NB4 (cell line): ENCODE measurements at regions not wholly inside any gene's neighbourhood (a gene's known extent, or its start where the extent isn't known, plus 50 kb on each side); places are given as distances from the start of the nearest gene placed in this dataset.

Experiments
- POLR2A ChIP-seq: IDR thresholded peaks from 2 replicates; pipeline ENCODE4 v1.6.1; 2011; ENCODE audit warnings: mild to moderate bottlenecking; ENCODE audit not compliant: insufficient read length; ENCODE audit errors: extremely low read depth
- TF ChIP-seq, protein P1 (sequence below): IDR thresholded peaks from one replicate; pipeline ENCODE4 v1.5.1; 2012; ENCODE audit warnings: low read depth, low read length

DNA sequence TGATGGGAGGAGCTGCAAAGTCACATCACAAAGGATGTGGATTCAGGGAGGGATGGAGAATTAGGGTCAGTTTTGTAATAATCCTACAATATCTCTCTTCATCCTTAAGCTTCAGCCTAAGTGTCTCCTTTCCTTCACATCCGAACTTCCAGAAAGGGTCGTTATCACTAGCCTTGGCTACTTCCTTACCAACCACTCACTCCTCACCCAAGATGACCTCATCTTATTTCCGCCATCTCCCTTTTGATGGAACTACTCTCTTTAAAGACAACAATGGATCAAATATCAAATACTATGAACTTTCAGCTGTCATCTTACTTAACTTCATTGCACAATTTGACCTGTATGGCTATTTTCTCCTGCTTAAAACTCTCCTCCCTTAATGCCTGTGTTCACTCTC, 69.6 kb upstream of the BARHL2 start:
- TF ChIP-seq, protein P1, sequence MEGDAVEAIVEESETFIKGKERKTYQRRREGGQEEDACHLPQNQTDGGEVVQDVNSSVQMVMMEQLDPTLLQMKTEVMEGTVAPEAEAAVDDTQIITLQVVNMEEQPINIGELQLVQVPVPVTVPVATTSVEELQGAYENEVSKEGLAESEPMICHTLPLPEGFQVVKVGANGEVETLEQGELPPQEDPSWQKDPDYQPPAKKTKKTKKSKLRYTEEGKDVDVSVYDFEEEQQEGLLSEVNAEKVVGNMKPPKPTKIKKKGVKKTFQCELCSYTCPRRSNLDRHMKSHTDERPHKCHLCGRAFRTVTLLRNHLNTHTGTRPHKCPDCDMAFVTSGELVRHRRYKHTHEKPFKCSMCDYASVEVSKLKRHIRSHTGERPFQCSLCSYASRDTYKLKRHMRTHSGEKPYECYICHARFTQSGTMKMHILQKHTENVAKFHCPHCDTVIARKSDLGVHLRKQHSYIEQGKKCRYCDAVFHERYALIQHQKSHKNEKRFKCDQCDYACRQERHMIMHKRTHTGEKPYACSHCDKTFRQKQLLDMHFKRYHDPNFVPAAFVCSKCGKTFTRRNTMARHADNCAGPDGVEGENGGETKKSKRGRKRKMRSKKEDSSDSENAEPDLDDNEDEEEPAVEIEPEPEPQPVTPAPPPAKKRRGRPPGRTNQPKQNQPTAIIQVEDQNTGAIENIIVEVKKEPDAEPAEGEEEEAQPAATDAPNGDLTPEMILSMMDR, result no peak
- TF ChIP-seq POLR2A, result no peak
